ENCODE measurements at regions not wholly inside any gene's neighbourhood (a gene's known extent, or its start where the extent isn't known, plus 50 kb on each side); places are given as distances from the start of the nearest gene placed in this dataset.

DNA sequence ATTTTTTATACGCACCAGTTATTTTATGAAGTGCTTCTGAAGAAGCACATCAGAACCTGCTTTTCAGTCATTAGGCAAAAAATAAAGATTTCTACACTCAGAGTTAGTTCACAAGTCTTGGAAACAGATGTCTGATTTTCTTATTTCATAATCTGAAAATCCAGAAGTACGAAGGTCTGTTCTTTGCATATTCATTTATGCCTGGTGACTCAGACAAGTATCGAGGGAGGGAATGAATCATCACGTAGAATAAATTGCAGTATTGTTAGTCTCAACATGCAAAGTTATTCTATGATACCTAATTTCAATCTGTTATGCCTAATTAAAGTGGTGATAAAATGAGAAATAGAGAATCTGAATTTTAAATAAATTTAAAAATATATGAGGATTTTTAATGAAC is 113.6 kb upstream of the SEM1 start (continued):
- TF ChIP-seq, protein P1, sequence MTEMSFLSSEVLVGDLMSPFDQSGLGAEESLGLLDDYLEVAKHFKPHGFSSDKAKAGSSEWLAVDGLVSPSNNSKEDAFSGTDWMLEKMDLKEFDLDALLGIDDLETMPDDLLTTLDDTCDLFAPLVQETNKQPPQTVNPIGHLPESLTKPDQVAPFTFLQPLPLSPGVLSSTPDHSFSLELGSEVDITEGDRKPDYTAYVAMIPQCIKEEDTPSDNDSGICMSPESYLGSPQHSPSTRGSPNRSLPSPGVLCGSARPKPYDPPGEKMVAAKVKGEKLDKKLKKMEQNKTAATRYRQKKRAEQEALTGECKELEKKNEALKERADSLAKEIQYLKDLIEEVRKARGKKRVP (CRISPR knock-in tag; IDR thresholded peaks at IDR 0.05), result no peak
- TF ChIP-seq CBX1 (IDR thresholded peaks at IDR 0.05; ENCODE audit: low read depth), result no peak
- no peak for TF ChIP-seq PHF21A (CRISPR knock-in tag; IDR thresholded peaks at IDR 0.05)
- no peak for TF ChIP-seq PAX8 (CRISPR knock-in tag; IDR thresholded peaks at IDR 0.05; ENCODE audit: borderline replicate concordance)
- TF ChIP-seq, protein P2, sequence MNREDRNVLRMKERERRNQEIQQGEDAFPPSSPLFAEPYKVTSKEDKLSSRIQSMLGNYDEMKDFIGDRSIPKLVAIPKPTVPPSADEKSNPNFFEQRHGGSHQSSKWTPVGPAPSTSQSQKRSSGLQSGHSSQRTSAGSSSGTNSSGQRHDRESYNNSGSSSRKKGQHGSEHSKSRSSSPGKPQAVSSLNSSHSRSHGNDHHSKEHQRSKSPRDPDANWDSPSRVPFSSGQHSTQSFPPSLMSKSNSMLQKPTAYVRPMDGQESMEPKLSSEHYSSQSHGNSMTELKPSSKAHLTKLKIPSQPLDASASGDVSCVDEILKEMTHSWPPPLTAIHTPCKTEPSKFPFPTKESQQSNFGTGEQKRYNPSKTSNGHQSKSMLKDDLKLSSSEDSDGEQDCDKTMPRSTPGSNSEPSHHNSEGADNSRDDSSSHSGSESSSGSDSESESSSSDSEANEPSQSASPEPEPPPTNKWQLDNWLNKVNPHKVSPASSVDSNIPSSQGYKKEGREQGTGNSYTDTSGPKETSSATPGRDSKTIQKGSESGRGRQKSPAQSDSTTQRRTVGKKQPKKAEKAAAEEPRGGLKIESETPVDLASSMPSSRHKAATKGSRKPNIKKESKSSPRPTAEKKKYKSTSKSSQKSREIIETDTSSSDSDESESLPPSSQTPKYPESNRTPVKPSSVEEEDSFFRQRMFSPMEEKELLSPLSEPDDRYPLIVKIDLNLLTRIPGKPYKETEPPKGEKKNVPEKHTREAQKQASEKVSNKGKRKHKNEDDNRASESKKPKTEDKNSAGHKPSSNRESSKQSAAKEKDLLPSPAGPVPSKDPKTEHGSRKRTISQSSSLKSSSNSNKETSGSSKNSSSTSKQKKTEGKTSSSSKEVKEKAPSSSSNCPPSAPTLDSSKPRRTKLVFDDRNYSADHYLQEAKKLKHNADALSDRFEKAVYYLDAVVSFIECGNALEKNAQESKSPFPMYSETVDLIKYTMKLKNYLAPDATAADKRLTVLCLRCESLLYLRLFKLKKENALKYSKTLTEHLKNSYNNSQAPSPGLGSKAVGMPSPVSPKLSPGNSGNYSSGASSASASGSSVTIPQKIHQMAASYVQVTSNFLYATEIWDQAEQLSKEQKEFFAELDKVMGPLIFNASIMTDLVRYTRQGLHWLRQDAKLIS (CRISPR knock-in tag; IDR thresholded peaks at IDR 0.05), result no peak

DNA sequence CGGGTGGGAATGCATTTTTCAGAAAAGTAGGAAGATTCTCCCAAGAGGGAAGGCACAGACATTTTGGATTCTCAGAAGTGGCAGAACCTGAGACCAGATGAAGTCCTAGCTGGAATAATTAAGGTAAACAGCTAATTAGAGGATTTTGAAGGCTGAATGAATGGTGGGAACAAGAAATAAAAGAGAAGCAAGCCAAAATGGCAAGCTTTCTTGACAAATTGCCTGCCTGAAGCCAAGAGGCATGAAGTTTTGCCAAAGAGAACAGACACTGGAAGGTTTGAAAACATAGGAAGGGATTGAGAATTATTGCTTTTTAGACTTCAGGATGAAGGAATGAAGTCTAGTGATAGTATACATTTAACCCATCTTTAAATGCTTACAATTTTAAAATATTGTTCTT is 115.0 kb upstream of the SEM1 start:
- H3K4me2 ChIP-seq (ENCODE audit: low read depth, low read length), result no peak overlapping the region
- in situ Hi-C loops (cut with HindIII; ENCODE audit: extremely low pct_ligation_motif_present, low pct_unique_long_range_greater_than_20kb) (no loop called here), intact Hi-C loops (cut with micrococcal nuclease; ENCODE audit: unreplicated experiment) (no loop called here)
- 4% methylated on average over 1 of the region's 1 CpG for WGBS (ENCODE audit: low lambda C conversion rate)
- H3K79me2 ChIP-seq (ENCODE audit: insufficient read depth, low read length), result no peaks in the 10 kb centered on the region
- no peaks in the 10 kb centered on the region for H3K36me3 ChIP-seq (replicated peaks in 1 of 2; ENCODE audit: control insufficient read depth in 1 of 2, insufficient read depth in 2 of 2, low read length in 2 of 2)
- BruUV-seq (replicated peaks), result no TSS peak
- H4K20me1 ChIP-seq (ENCODE audit: insufficient read depth, low read length), result no peaks in the 10 kb centered on the region
- CTCF ChIA-PET (ENCODE audit: low intra/inter-chr PET ratio, low total read pairs), result no interaction called here
- no peaks in the 10 kb centered on the region for H3K27me3 ChIP-seq (ENCODE audit: control insufficient read depth in 1 of 2, insufficient read depth in 2 of 2, low read length in 2 of 2)
- H3K4me1 ChIP-seq (ENCODE audit: insufficient read depth, low read length), result peaks cover 5% of the 10 kb centered on the region
- no peak overlapping the region for H3K9ac ChIP-seq (ENCODE audit: insufficient read depth, low read depth, low read length)
- no peak for FAIRE-seq
- POLR2A ChIA-PET, result interaction anchor here (1.6 kb wide), 1 partner anchor 409 kb away, joined by 3 read pairs; no protein-coding TSS in a partner anchor
- DNase-seq (ENCODE audit: low spot score), result no peak
- H3K9me3 ChIP-seq (ENCODE audit: low read length), result no peaks in the 10 kb centered on the region
- no peak overlapping the region for H2AFZ ChIP-seq (ENCODE audit: low read length)
- TF ChIP-seq KAT7 (CRISPR knock-in tag; IDR thresholded peaks at IDR 0.05; ENCODE audit: borderline replicate concordance) (no peak), EP300 (IDR thresholded peaks at IDR 0.05; ENCODE audit: low read depth in 2 of 2, low read length in 2 of 2) (no peak), EP300 (CRISPR knock-in tag; IDR thresholded peaks at IDR 0.05; ENCODE audit: borderline replicate concordance) (no peak), IKZF1 (IDR thresholded peaks at IDR 0.05) (no peak), ARID2 (CRISPR knock-in tag; IDR thresholded peaks at IDR 0.05; ENCODE audit: borderline replicate concordance) (no peak), HOXA7 (CRISPR knock-in tag; IDR thresholded peaks at IDR 0.05) (no peak), SUZ12 (IDR thresholded peaks at IDR 0.05; ENCODE audit: low read depth, low read length) (no peak), NFE2L1 (CRISPR knock-in tag; IDR thresholded peaks at IDR 0.05; ENCODE audit: borderline replicate concordance) (no peak), ZNF777 (CRISPR knock-in tag; IDR thresholded peaks at IDR 0.05) (no peak), HHEX (CRISPR knock-in tag; IDR thresholded peaks at IDR 0.05) (no peak)
- TF ChIP-seq, protein P3, sequence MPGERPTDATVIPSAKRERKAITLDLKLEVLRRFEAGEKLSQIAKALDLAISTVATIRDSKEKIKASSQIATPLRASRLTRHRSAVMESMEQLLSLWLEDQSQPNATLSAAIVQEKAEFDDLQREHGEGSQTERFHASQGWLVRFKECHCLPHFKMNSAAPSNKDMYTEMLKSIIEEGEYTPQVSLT (CRISPR knock-in tag; IDR thresholded peaks at IDR 0.05; ENCODE audit: borderline replicate concordance, low read depth), result no peak
- TF ChIP-seq, protein P4, sequence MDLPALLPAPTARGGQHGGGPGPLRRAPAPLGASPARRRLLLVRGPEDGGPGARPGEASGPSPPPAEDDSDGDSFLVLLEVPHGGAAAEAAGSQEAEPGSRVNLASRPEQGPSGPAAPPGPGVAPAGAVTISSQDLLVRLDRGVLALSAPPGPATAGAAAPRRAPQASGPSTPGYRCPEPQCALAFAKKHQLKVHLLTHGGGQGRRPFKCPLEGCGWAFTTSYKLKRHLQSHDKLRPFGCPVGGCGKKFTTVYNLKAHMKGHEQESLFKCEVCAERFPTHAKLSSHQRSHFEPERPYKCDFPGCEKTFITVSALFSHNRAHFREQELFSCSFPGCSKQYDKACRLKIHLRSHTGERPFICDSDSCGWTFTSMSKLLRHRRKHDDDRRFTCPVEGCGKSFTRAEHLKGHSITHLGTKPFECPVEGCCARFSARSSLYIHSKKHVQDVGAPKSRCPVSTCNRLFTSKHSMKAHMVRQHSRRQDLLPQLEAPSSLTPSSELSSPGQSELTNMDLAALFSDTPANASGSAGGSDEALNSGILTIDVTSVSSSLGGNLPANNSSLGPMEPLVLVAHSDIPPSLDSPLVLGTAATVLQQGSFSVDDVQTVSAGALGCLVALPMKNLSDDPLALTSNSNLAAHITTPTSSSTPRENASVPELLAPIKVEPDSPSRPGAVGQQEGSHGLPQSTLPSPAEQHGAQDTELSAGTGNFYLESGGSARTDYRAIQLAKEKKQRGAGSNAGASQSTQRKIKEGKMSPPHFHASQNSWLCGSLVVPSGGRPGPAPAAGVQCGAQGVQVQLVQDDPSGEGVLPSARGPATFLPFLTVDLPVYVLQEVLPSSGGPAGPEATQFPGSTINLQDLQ (CRISPR knock-in tag; IDR thresholded peaks at IDR 0.05), result no peak
- ATAC-seq, result no peak
- H3K4me3 ChIP-seq (replicated peaks in 1 of 3; ENCODE audit: insufficient read depth in 1 of 3, low read depth in 2 of 3, low read length in 3 of 3), result no peak overlapping the region
- no peak overlapping the region for H3K27ac ChIP-seq (ENCODE audit: extremely low read length, insufficient read depth, low read length)
